ENCODE measurements at regions not wholly inside any gene's neighbourhood (a gene's known extent, or its start where the extent isn't known, plus 50 kb on each side); places are given as distances from the start of the nearest gene placed in this dataset.

DNA sequence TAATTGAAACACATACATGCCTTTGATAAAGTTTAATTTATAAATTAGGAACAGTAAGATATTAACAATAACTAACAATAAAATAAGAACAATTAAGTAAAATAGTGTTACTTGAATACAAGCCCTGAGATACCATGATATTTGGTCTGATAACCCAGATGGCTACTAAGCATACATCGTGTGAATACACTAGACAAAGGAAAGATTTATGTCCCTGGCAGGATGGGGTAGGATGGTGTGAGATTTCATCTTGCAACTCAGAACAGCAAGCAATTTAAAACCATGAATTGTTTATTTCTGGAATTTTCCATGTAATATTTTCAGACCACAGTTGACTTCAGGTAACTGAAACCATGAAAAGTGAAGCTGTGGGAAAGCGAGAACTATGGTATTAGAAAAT, 169.5 kb downstream of the DIPK2A start:
- TF ChIP-seq, protein P1, sequence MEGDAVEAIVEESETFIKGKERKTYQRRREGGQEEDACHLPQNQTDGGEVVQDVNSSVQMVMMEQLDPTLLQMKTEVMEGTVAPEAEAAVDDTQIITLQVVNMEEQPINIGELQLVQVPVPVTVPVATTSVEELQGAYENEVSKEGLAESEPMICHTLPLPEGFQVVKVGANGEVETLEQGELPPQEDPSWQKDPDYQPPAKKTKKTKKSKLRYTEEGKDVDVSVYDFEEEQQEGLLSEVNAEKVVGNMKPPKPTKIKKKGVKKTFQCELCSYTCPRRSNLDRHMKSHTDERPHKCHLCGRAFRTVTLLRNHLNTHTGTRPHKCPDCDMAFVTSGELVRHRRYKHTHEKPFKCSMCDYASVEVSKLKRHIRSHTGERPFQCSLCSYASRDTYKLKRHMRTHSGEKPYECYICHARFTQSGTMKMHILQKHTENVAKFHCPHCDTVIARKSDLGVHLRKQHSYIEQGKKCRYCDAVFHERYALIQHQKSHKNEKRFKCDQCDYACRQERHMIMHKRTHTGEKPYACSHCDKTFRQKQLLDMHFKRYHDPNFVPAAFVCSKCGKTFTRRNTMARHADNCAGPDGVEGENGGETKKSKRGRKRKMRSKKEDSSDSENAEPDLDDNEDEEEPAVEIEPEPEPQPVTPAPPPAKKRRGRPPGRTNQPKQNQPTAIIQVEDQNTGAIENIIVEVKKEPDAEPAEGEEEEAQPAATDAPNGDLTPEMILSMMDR (conservative IDR thresholded peaks at IDR 0.05 in 1 of 2, IDR thresholded peaks at IDR 0.05 in 1 of 2; ENCODE audit: low read depth in 1 of 2, low read length in 2 of 2), result no peak
- TF ChIP-seq EZH2 (IDR thresholded peaks at IDR 0.05; ENCODE audit: low read length, missing control alignments), result no peak
